ENCODE measurements at regions not wholly inside any gene's neighbourhood (a gene's known extent, or its start where the extent isn't known, plus 50 kb on each side); places are given as distances from the start of the nearest gene placed in this dataset.

DNA sequence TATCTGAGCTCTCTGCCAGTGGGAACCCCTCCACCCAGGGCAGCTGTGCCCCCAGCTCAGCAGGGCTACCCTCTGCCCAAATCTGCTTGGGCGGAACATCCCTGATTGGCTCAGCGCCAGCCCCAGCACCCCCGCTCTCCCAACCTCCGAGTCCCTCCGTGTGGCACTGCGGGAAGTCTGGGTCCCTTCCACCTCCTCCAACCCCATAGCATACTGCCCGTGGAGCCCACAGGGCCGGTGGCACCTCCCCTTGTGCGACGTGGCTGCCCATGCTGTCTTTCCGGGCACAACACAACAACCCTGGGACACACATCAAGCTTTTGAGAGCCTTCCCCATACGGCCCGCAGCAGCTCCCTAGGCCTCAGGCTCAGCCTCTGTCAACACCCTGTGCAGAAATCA, 55.8 kb upstream of the NCK2 start:
- Histone ChIP-seq H3K4ac (replicated peaks; ENCODE audit: insufficient read length, low read depth, low read length) (no peak overlapping the region), H3K79me1 (ENCODE audit: low read depth, low read length) (no peaks in the 10 kb centered on the region), H2BK5ac (ENCODE audit: low read depth, low read length) (no peak overlapping the region), H2AFZ (ENCODE audit: low read length) (no peak overlapping the region), H3K79me2 (ENCODE audit: control insufficient read depth in 1 of 2, insufficient read depth in 2 of 2, low read length in 2 of 2) (no peaks in the 10 kb centered on the region), H3K4me2 (ENCODE audit: insufficient read depth in 1 of 2, low read depth in 2 of 2, low read length in 2 of 2) (no peak overlapping the region), H3K23me2 (ENCODE audit: low read depth, low read length) (peaks cover 4% of the 10 kb centered on the region; the same call in 1 of the 2 replicates), H2BK12ac (ENCODE audit: low read depth, low read length) (no peak overlapping the region), H2BK15ac (ENCODE audit: low read length) (no peak overlapping the region), H3K18ac (ENCODE audit: extremely low read depth, low read length) (no peak overlapping the region), H3K27ac (ENCODE audit: low read depth, low read length) (no peak overlapping the region), H3K14ac (ENCODE audit: insufficient read length) (no peak overlapping the region), H2BK20ac (ENCODE audit: low read length) (no peak overlapping the region), H3K4me3 (ENCODE audit: extremely low read depth in 1 of 4, insufficient read depth in 2 of 4, low read depth in 3 of 4, low read length in 4 of 4) (no peak overlapping the region), H3K56ac (replicated peaks; ENCODE audit: insufficient read length, low read depth, low read length) (no peak overlapping the region), H3K4me1 (replicated peaks in 1 of 4; ENCODE audit: control insufficient read depth in 3 of 4, insufficient read depth in 4 of 4, low read length in 3 of 4) (peaks cover 0 to 5% (median 2%) of the 10 kb centered on the region in 4 experiments; a peak in 2 of 7 replicates), H3K9me3 (ENCODE audit: insufficient read depth in 2 of 2, low read depth in 1 of 2, low read length in 1 of 2) (no peaks in the 10 kb centered on the region), H3K36me3 (ENCODE audit: control insufficient read depth in 2 of 4, insufficient read depth in 4 of 4, low read length in 3 of 4) (no peaks in the 10 kb centered on the region), H4K5ac (ENCODE audit: insufficient read length, low read depth, low read length) (no peak overlapping the region), H4K8ac (ENCODE audit: extremely low read depth, insufficient read depth, low read length) (no peak overlapping the region), H2AK5ac (ENCODE audit: low read depth, low read length) (no peak overlapping the region), H2BK120ac (replicated peaks; ENCODE audit: low read depth, low read length) (no peak overlapping the region), H3K9ac (replicated peaks in 1 of 4; ENCODE audit: extremely low read depth in 1 of 4, low read depth in 3 of 4, low read length in 3 of 4) (no peak overlapping the region), H4K20me1 (replicated peaks in 1 of 2; ENCODE audit: control insufficient read depth in 1 of 2, insufficient read depth in 2 of 2, low read length in 2 of 2) (peaks cover 0 to 2% of the 10 kb centered on the region in 2 experiments), H4K91ac (replicated peaks; ENCODE audit: insufficient read length, low read length) (no peak overlapping the region), H3K27me3 (replicated peaks in 1 of 4; ENCODE audit: control insufficient read depth in 3 of 4, extremely low read depth in 1 of 4, insufficient read depth in 3 of 4, low read length in 3 of 4) (no peaks in the 10 kb centered on the region), H3K23ac (ENCODE audit: insufficient read length) (no peak overlapping the region)
- ChIA-PET CTCF (ENCODE audit: partially characterized antibody) (interaction anchor here (1.2 to 1.6 kb wide), 2 partner anchors 10 to 12 kb away, joined by 3 read pairs; no protein-coding TSS in a partner anchor), POLR2A (ENCODE audit: partially characterized antibody) (no interaction called here)
- peak in 1 of 2 experiments; percentile 42 for DNase-seq (ENCODE audit: low read depth in 1 of 2, low spot score in 2 of 2)
- 92% methylated on average over 13 of the region's 13 CpGs; no CpG with 5 or more reads in 1 of the 2 experiments for WGBS, 2 experiments (ENCODE audit: extremely low coverage in 1 of 2, insufficient coverage in 1 of 2, insufficient read length in 1 of 2, insufficient replicate concordance in 2 of 2, low coverage in 1 of 2, low lambda C conversion rate in 2 of 2, missing lambda C conversion rate in 1 of 2)
- no peak for FAIRE-seq
- TF ChIP-seq SAP30 (IDR thresholded peaks at IDR 0.05; ENCODE audit: insufficient read depth, insufficient replicate concordance, low read length), result no peak
- TF ChIP-seq EGR1 (IDR thresholded peaks at IDR 0.05; ENCODE audit: borderline replicate concordance, low read depth, low read length), result no peak
- TF ChIP-seq BACH1 (IDR thresholded peaks at IDR 0.05; ENCODE audit: low read length), result no peak
- no peak for TF ChIP-seq RNF2 (IDR thresholded peaks at IDR 0.05; ENCODE audit: borderline replicate concordance, low read depth, low read length, missing control alignments, poor library complexity, severe bottlenecking)
- no peak for TF ChIP-seq CBX8 (IDR thresholded peaks at IDR 0.05; ENCODE audit: borderline replicate concordance, low read depth, low read length)
- no peak for TF ChIP-seq EZH2 (IDR thresholded peaks at IDR 0.05; ENCODE audit: low read depth, low read length, severe bottlenecking)
- TF ChIP-seq PHF8 (conservative IDR thresholded peaks at IDR 0.05; ENCODE audit: low read depth, low read length), result no peak
- TF ChIP-seq SRF (IDR thresholded peaks at IDR 0.05; ENCODE audit: low read depth, low read length), result no peak
- TF ChIP-seq SIN3A (conservative IDR thresholded peaks at IDR 0.05 in 1 of 2, IDR thresholded peaks at IDR 0.05 in 1 of 2; ENCODE audit: low read depth in 1 of 2, low read length in 2 of 2), result no peak
